ENCODE measurements at regions not wholly inside any gene's neighbourhood (a gene's known extent, or its start where the extent isn't known, plus 50 kb on each side); places are given as distances from the start of the nearest gene placed in this dataset.
"Not testable (repeated sequence)": the region's sequence is repeated elsewhere in the genome, so short reads cannot be mapped to it uniquely, and the experiment has no call there.

- Histone ChIP-seq H3K9me3 (ENCODE audit: control insufficient read depth in 4 of 4, insufficient read depth in 3 of 4, low read length in 3 of 4) (no peaks in the 10 kb centered on the region), H3K27ac (ENCODE audit: low read depth in 1 of 2, low read length in 1 of 2) (no peak overlapping the region), H3K4me1 (ENCODE audit: control insufficient read depth in 5 of 5, insufficient read depth in 5 of 5, low read length in 5 of 5) (peaks cover 0 to 28% (median 12%) of the 10 kb centered on the region in 5 donors), H3K4me3 (no peak overlapping the region), H3K9ac (ENCODE audit: insufficient read depth in 1 of 2, low read length in 2 of 2) (no peak overlapping the region), H3K36me3 (ENCODE audit: control insufficient read depth in 4 of 4, insufficient read depth in 4 of 4, low read length in 4 of 4) (no peaks in the 10 kb centered on the region), H3K27me3 (ENCODE audit: control insufficient read depth in 3 of 3, insufficient read depth in 3 of 3, low read length in 2 of 3) (no peaks in the 10 kb centered on the region)
- WGBS, 2 donors: 60 to 81% methylated on average over 3 of the region's 3 CpGs
- no peak for ATAC-seq (ENCODE audit: insufficient read depth, low FRiP score)
- no peak for DNase-seq
- TF ChIP-seq CTCF (IDR thresholded peaks at IDR 0.05; ENCODE audit: control extremely low read depth, extremely low read depth): no peak
These were observed 95.1 kb upstream of the CAV2 start for GRCh38 chr7:116404389-116404788.

GRCh38 chr7:116405810-116406209 is 93.7 kb upstream of the CAV2 start:
- no peak for ATAC-seq (ENCODE audit: insufficient read depth, low FRiP score)
- Histone ChIP-seq H3K4me3 (no peak overlapping the region), H3K4me1 (ENCODE audit: control insufficient read depth in 5 of 5, insufficient read depth in 5 of 5, low read length in 5 of 5) (peaks cover 0 to 23% (median 12%) of the 10 kb centered on the region in 5 donors), H3K9ac (ENCODE audit: insufficient read depth in 1 of 2, low read length in 2 of 2) (no peak overlapping the region), H3K36me3 (ENCODE audit: control insufficient read depth in 4 of 4, insufficient read depth in 4 of 4, low read length in 4 of 4) (no peaks in the 10 kb centered on the region), H3K27ac (ENCODE audit: low read depth in 1 of 2, low read length in 1 of 2) (no peak overlapping the region), H3K9me3 (ENCODE audit: control insufficient read depth in 4 of 4, insufficient read depth in 3 of 4, low read length in 3 of 4) (no peaks in the 10 kb centered on the region), H3K27me3 (ENCODE audit: control insufficient read depth in 3 of 3, insufficient read depth in 3 of 3, low read length in 2 of 3) (no peaks in the 10 kb centered on the region)
- 90 to 96% methylated on average over 2 of the region's 2 CpGs for WGBS, 2 donors
- no peak for DNase-seq
- TF ChIP-seq CTCF (IDR thresholded peaks at IDR 0.05; ENCODE audit: control extremely low read depth, extremely low read depth): no peak

- 91% methylated on average over 3 of the region's 3 CpGs for WGBS, 2 donors
- Histone ChIP-seq H3K36me3 (ENCODE audit: control insufficient read depth in 4 of 4, insufficient read depth in 4 of 4, low read length in 4 of 4) (no peaks in the 10 kb centered on the region), H3K27ac (ENCODE audit: low read depth in 1 of 2, low read length in 1 of 2) (no peak overlapping the region), H3K9me3 (ENCODE audit: control insufficient read depth in 4 of 4, insufficient read depth in 3 of 4, low read length in 3 of 4) (no peaks in the 10 kb centered on the region), H3K27me3 (ENCODE audit: control insufficient read depth in 3 of 3, insufficient read depth in 3 of 3, low read length in 2 of 3) (no peaks in the 10 kb centered on the region), H3K4me1 (ENCODE audit: control insufficient read depth in 5 of 5, insufficient read depth in 5 of 5, low read length in 5 of 5) (peaks cover 0 to 23% (median 12%) of the 10 kb centered on the region in 5 donors), H3K9ac (ENCODE audit: insufficient read depth in 1 of 2, low read length in 2 of 2) (no peak overlapping the region), H3K4me3 (no peak overlapping the region)
- no peak for ATAC-seq (ENCODE audit: insufficient read depth, low FRiP score)
- no peak for TF ChIP-seq CTCF (IDR thresholded peaks at IDR 0.05; ENCODE audit: control extremely low read depth, extremely low read depth)
- DNase-seq: no peak
These were observed 92.4 kb upstream of the CAV2 start for GRCh38 chr7:116407165-116407564.

GRCh38 chr7:116408166-116408565 is 91.4 kb upstream of the CAV2 start:
- Histone ChIP-seq H3K36me3 (ENCODE audit: control insufficient read depth in 4 of 4, insufficient read depth in 4 of 4, low read length in 4 of 4) (no peaks in the 10 kb centered on the region), H3K27ac (ENCODE audit: low read depth in 1 of 2, low read length in 1 of 2) (no peak overlapping the region), H3K27me3 (ENCODE audit: control insufficient read depth in 3 of 3, insufficient read depth in 3 of 3, low read length in 2 of 3) (no peaks in the 10 kb centered on the region), H3K9ac (ENCODE audit: insufficient read depth in 1 of 2, low read length in 2 of 2) (no peak overlapping the region), H3K4me3 (no peak overlapping the region), H3K9me3 (ENCODE audit: control insufficient read depth in 4 of 4, insufficient read depth in 3 of 4, low read length in 3 of 4) (no peaks in the 10 kb centered on the region), H3K4me1 (ENCODE audit: control insufficient read depth in 5 of 5, insufficient read depth in 5 of 5, low read length in 5 of 5) (peaks cover 0 to 19% (median 10%) of the 10 kb centered on the region in 5 donors)
- no peak for TF ChIP-seq CTCF (IDR thresholded peaks at IDR 0.05; ENCODE audit: control extremely low read depth, extremely low read depth)
- WGBS, 2 donors: 60 to 76% methylated on average over 2 of the region's 2 CpGs
- ATAC-seq (ENCODE audit: insufficient read depth, low FRiP score) (no peak), DNase-seq (peak in 1 of 3 donors; percentile 44)

GRCh38 chr7:116408831-116409453 is 90.6 kb upstream of the CAV2 start:
- H3K9ac ChIP-seq (ENCODE audit: insufficient read depth in 1 of 2, low read length in 2 of 2); DNase-seq; H3K27me3 ChIP-seq (ENCODE audit: control insufficient read depth in 3 of 3, insufficient read depth in 3 of 3, low read length in 2 of 3); H3K4me3 ChIP-seq; H3K36me3 ChIP-seq (ENCODE audit: control insufficient read depth in 4 of 4, insufficient read depth in 4 of 4, low read length in 4 of 4); ATAC-seq (ENCODE audit: insufficient read depth, low FRiP score); H3K9me3 ChIP-seq (ENCODE audit: control insufficient read depth in 4 of 4, insufficient read depth in 3 of 4, low read length in 3 of 4); H3K27ac ChIP-seq (ENCODE audit: low read depth in 1 of 2, low read length in 1 of 2): not testable (repeated sequence)
- 91 to 92% methylated on average over 19 to 28 of the region's 28 CpGs for WGBS, 2 donors
- H3K4me1 ChIP-seq (ENCODE audit: control insufficient read depth in 5 of 5, insufficient read depth in 5 of 5, low read length in 5 of 5): peaks cover 0 to 12% (median 5%) of the 10 kb centered on the region in 5 donors
